GM21367 (cell line): ENCODE measurements at regions not wholly inside any gene's neighbourhood (a gene's known extent, or its start where the extent isn't known, plus 50 kb on each side); places are given as distances from the start of the nearest gene placed in this dataset.
"Not testable (repeated sequence)": the region's sequence is repeated elsewhere in the genome, so short reads cannot be mapped to it uniquely, and the experiment has no call there.

Source experiments
- ATAC-seq: cut with Tn5 transposase; IDR thresholded peaks from one replicate; pipeline ENCODE4 v1.9.1; 2021; ENCODE audit not compliant: unreplicated experiment

- ATAC-seq: no peak
Measured at GRCh38 chr12:69028941-69029729, 96.2 kb upstream of the CPM start.

GRCh38 chr12:69030321-69030720 is 97.3 kb upstream of the CPM start:
- ATAC-seq: no peak

GRCh38 chr12:69036533-69036932 is 103.6 kb upstream of the CPM start:
- no peak for ATAC-seq

GRCh38 chr12:69036999-69037398 is 104.0 kb upstream of the CPM start:
- ATAC-seq: no peak

GRCh38 chr12:69039911-69040310 is 106.9 kb upstream of the CPM start:
- no peak for ATAC-seq

- no peak for ATAC-seq
Measured at GRCh38 chr12:69042557-69042956, 109.6 kb upstream of the CPM start.

GRCh38 chr12:69042970-69043369 is 110.0 kb upstream of the CPM start:
- no peak for ATAC-seq

GRCh38 chr12:69044887-69045286 is 111.9 kb upstream of the CPM start:
- no peak for ATAC-seq

- ATAC-seq: no peak
Measured at GRCh38 chr12:69045430-69045829, 112.5 kb upstream of the CPM start.

- ATAC-seq: no peak
Measured at GRCh38 chr12:69046363-69046762, 113.4 kb upstream of the CPM start.

GRCh38 chr12:69046920-69047319 is 113.9 kb upstream of the CPM start:
- ATAC-seq: no peak

- no peak for ATAC-seq
Measured at GRCh38 chr12:69047990-69048389, 115.0 kb upstream of the CPM start.

- ATAC-seq: not testable (repeated sequence)
Measured at GRCh38 chr12:69049855-69050254, 116.9 kb upstream of the CPM start.

GRCh38 chr12:69052613-69053408 is 119.8 kb upstream of the CPM start:
- no peak for ATAC-seq

- ATAC-seq: no peak
Measured at GRCh38 chr12:69054343-69055056, 121.5 kb upstream of the CPM start.

- ATAC-seq: no peak
Measured at GRCh38 chr12:69055280-69055679, 122.3 kb upstream of the CPM start.

- no peak for ATAC-seq
Measured at GRCh38 chr12:69055706-69056105, 122.7 kb upstream of the CPM start.

GRCh38 chr12:69056743-69057515 is 124.0 kb upstream of the CPM start:
- no peak for ATAC-seq

GRCh38 chr12:69057742-69058141 is 124.8 kb upstream of the CPM start:
- no peak for ATAC-seq

- ATAC-seq: no peak
Measured at GRCh38 chr12:69059465-69060457, 126.8 kb upstream of the CPM start.
